ENCODE measurements at regions not wholly inside any gene's neighbourhood (a gene's known extent, or its start where the extent isn't known, plus 50 kb on each side); places are given as distances from the start of the nearest gene placed in this dataset.

- no peak overlapping the region for H2AFZ ChIP-seq
- TF ChIP-seq ZNF331 (CRISPR knock-in tag; IDR thresholded peaks at IDR 0.05; ENCODE audit: low read depth): no peak
- TF ChIP-seq CREB1 (CRISPR knock-in tag; IDR thresholded peaks at IDR 0.05; ENCODE audit: low read depth): no peak
- no peak for TF ChIP-seq POLR2AphosphoS5 (IDR thresholded peaks at IDR 0.05; ENCODE audit: low read depth)
- TF ChIP-seq ETS1 (IDR thresholded peaks at IDR 0.05): no peak
- TF ChIP-seq REST (IDR thresholded peaks at IDR 0.05; ENCODE audit: unreplicated experiment): no peak
- no peak for TF ChIP-seq ZNF114 (CRISPR knock-in tag; IDR thresholded peaks at IDR 0.05)
- no peak for TF ChIP-seq CTCF (conservative IDR thresholded peaks at IDR 0.05; ENCODE audit: low read depth in 2 of 2)
- TF ChIP-seq NANOG (IDR thresholded peaks at IDR 0.05; ENCODE audit: borderline replicate concordance): no peak
- TF ChIP-seq EZH2 (IDR thresholded peaks at IDR 0.05; ENCODE audit: low read depth, unreplicated experiment): no peak
- Mint-ChIP-seq H3K36me3 (ENCODE audit: low read depth) (no peaks in the 10 kb centered on the region), H3K4me3 (no peak overlapping the region), H3K4me1 (0 out of 3 replicates have a peak, but pooled peaks cover 3% of the 10 kb centered on the region), H3K27me3 (ENCODE audit: insufficient read depth, low read depth, poor library complexity) (no peaks in the 10 kb centered on the region), H3K9me3 (no peaks in the 10 kb centered on the region), H3K27ac (no peak overlapping the region)
- H3F3A ChIP-seq (replicated peaks; ENCODE audit: low read depth): no peaks in the 10 kb centered on the region
- H3K79me2 ChIP-seq (replicated peaks; ENCODE audit: insufficient read depth): no peaks in the 10 kb centered on the region
- no peaks in the 10 kb centered on the region for H4K20me1 ChIP-seq (replicated peaks; ENCODE audit: insufficient read depth)
- H3K4me3 ChIP-seq: no peak overlapping the region
- no peaks in the 10 kb centered on the region for H3K36me3 ChIP-seq (ENCODE audit: insufficient read depth)
- DNase-seq (ENCODE audit: low spot score): no peak
- ATAC-seq: no peak
- no peaks in the 10 kb centered on the region for H3K4me1 ChIP-seq (ENCODE audit: insufficient read depth)
- no peak overlapping the region for H3K4me2 ChIP-seq
- H3K27ac ChIP-seq (ENCODE audit: low read depth): no peak overlapping the region
- H3K27me3 ChIP-seq (ENCODE audit: insufficient read depth): no peaks in the 10 kb centered on the region
- peaks cover 3% of the 10 kb centered on the region; the same call in 1 of the 2 replicates for H3K9me2 ChIP-seq (ENCODE audit: insufficient read depth)
Measured at GRCh38 chr15:60223176-60223575, 174.6 kb downstream of the ANXA2 start.

GRCh38 chr15:60226924-60227323, 170.9 kb downstream of the ANXA2 start:
- Mint-ChIP-seq H3K27ac (no peak overlapping the region), H3K27me3 (ENCODE audit: insufficient read depth, low read depth, poor library complexity) (peaks cover 3% of the 10 kb centered on the region), H3K36me3 (ENCODE audit: low read depth) (no peaks in the 10 kb centered on the region), H3K4me1 (peaks cover 9% of the 10 kb centered on the region), H3K4me3 (no peak overlapping the region), H3K9me3 (no peaks in the 10 kb centered on the region)
- no peak for DNase-seq (ENCODE audit: low spot score)
- Histone ChIP-seq H3K36me3 (ENCODE audit: insufficient read depth) (no peaks in the 10 kb centered on the region), H3K4me3 (no peak overlapping the region), H3K4me1 (ENCODE audit: insufficient read depth) (peaks cover 4% of the 10 kb centered on the region; the same call in 1 of the 2 replicates), H3K27ac (ENCODE audit: low read depth) (no peak overlapping the region), H3K4me2 (no peak overlapping the region), H3K9me2 (ENCODE audit: insufficient read depth) (peaks cover 3% of the 10 kb centered on the region; the same call in 1 of the 2 replicates), H3F3A (replicated peaks; ENCODE audit: low read depth) (no peaks in the 10 kb centered on the region), H2AFZ (no peak overlapping the region; the same call in 1 of the 2 replicates), H4K20me1 (replicated peaks; ENCODE audit: insufficient read depth) (no peaks in the 10 kb centered on the region), H3K27me3 (ENCODE audit: insufficient read depth) (no peaks in the 10 kb centered on the region), H3K79me2 (replicated peaks; ENCODE audit: insufficient read depth) (no peaks in the 10 kb centered on the region)
- ATAC-seq: no peak
- TF ChIP-seq ZNF114 (CRISPR knock-in tag; IDR thresholded peaks at IDR 0.05) (no peak), ZNF331 (CRISPR knock-in tag; IDR thresholded peaks at IDR 0.05; ENCODE audit: low read depth) (no peak), REST (IDR thresholded peaks at IDR 0.05; ENCODE audit: unreplicated experiment) (no peak)
